ENCODE measurements at regions not wholly inside any gene's neighbourhood (a gene's known extent, or its start where the extent isn't known, plus 50 kb on each side); places are given as distances from the start of the nearest gene placed in this dataset.

- TF ChIP-seq MYC (IDR thresholded peaks at IDR 0.05; ENCODE audit: low read depth, low read length) = no peak
- TF ChIP-seq CTCF (IDR thresholded peaks at IDR 0.05; ENCODE audit: extremely low read depth in 1 of 2, insufficient read depth in 1 of 2, low read depth in 1 of 2, low read length in 2 of 2) = no peak
Observed at GRCh38 chr9:92188969-92189781, 74.0 kb upstream of the SPTLC1 start.

Data from endothelial cell of umbilical vein (primary cell).